DND-41 (cell line): ENCODE measurements at regions not wholly inside any gene's neighbourhood (a gene's known extent, or its start where the extent isn't known, plus 50 kb on each side); places are given as distances from the start of the nearest gene placed in this dataset.
"Not testable (repeated sequence)": the region's sequence is repeated elsewhere in the genome, so short reads cannot be mapped to it uniquely, and the experiment has no call there.

Experiments
- ATAC-seq: fragments of 200-7000 bp; cut with Tn5 transposase; 3 replicates; pipeline ENCODE4 v1.9.1; 2021; ENCODE audit warnings: low read depth; ENCODE audit not compliant: insufficient read depth
- DNase-seq: peaks from one replicate; pipeline ENCODE4 v3.0.0-alpha.2; 2020
- H2AFZ ChIP-seq: 2 replicates; pipeline ENCODE4 v1.6.0; 2012; ENCODE audit warnings: low read depth, low read length
- H3K27ac ChIP-seq: 2 replicates; pipeline ENCODE4 v1.5.1; 2012; ENCODE audit warnings: low read length, inconsistent platforms
- H3K27me3 ChIP-seq: fragments of 200-600 bp; sonication (generic); 2 replicates; pipeline ENCODE4 v1.6.0; 2012; ENCODE audit warnings: low read length, mild to moderate bottlenecking, inconsistent platforms; ENCODE audit not compliant: insufficient read depth, poor library complexity
- H3K36me3 ChIP-seq: 2 replicates; pipeline ENCODE4 v1.5.1; 2012; ENCODE audit warnings: low read length, inconsistent platforms; ENCODE audit not compliant: insufficient read depth
- H3K4me1 ChIP-seq: 2 replicates; pipeline ENCODE4 v1.5.1; 2012; ENCODE audit warnings: mild to moderate bottlenecking, low read length; ENCODE audit not compliant: insufficient read depth
- H3K4me2 ChIP-seq: 2 replicates; pipeline ENCODE4 v1.6.0; 2012; ENCODE audit warnings: mild to moderate bottlenecking, moderate library complexity, low read length, inconsistent platforms; ENCODE audit not compliant: insufficient read depth
- H3K4me3 ChIP-seq, 2 experiments: fragments of 200-600 bp in 1 of 2; shearing (Covaris generic) in 1 of 2; 2 replicates each; pipeline ENCODE4 v1.5.1; 2012 to 2016; ENCODE audit warnings: inconsistent platforms in 2 of 2, low read length in 2 of 2, mild to moderate bottlenecking in 2 of 2, low read depth in 1 of 2, moderate library complexity in 1 of 2
- H3K79me2 ChIP-seq: 2 replicates; pipeline ENCODE4 v1.6.0; 2012; ENCODE audit warnings: low read length, inconsistent platforms; ENCODE audit not compliant: insufficient read depth
- H3K9ac ChIP-seq: 2 replicates; pipeline ENCODE4 v1.6.0; 2012; ENCODE audit warnings: low read depth, mild to moderate bottlenecking, inconsistent platforms, low read length, moderate library complexity
- H3K9me3 ChIP-seq: 2 replicates; pipeline ENCODE4 v1.5.1; 2012; ENCODE audit warnings: low read length, moderate library complexity, mild to moderate bottlenecking, inconsistent platforms; ENCODE audit not compliant: insufficient read depth, severe bottlenecking
- H4K20me1 ChIP-seq: 2 replicates; pipeline ENCODE4 v1.6.0; 2012; ENCODE audit warnings: low read length; ENCODE audit not compliant: insufficient read depth
- CTCF ChIP-seq: IDR thresholded peaks from 2 replicates; pipeline ENCODE4 v1.5.1; 2012; ENCODE audit warnings: borderline replicate concordance, low read length, moderate library complexity, mild to moderate bottlenecking; ENCODE audit not compliant: poor library complexity, severe bottlenecking; ENCODE audit errors: extremely low read depth
- EZH2 ChIP-seq: IDR thresholded peaks from 3 replicates; pipeline ENCODE4 v1.6.1; 2012; ENCODE audit warnings: borderline replicate concordance, low read depth, mild to moderate bottlenecking, moderate library complexity, low read length, inconsistent platforms; ENCODE audit not compliant: severe bottlenecking

- no peak overlapping the region for H3K4me2 ChIP-seq
- ATAC-seq: no peak
- no peaks in the 10 kb centered on the region for H4K20me1 ChIP-seq
- H3K9ac ChIP-seq: no peak overlapping the region
- H3K27me3 ChIP-seq: no peaks in the 10 kb centered on the region
- H2AFZ ChIP-seq: no peak overlapping the region
- DNase-seq: no peak
- peaks cover 10% of the 10 kb centered on the region for H3K4me1 ChIP-seq
- H3K9me3 ChIP-seq: no peaks in the 10 kb centered on the region
- H3K27ac ChIP-seq: no peak overlapping the region
- H3K36me3 ChIP-seq: no peaks in the 10 kb centered on the region
- TF ChIP-seq CTCF (no peak), EZH2 (no peak)
- H3K4me3 ChIP-seq: no peak overlapping the region
- no peaks in the 10 kb centered on the region for H3K79me2 ChIP-seq
Observed at GRCh38 chr5:110836851-110837250, 98.0 kb downstream of the SLC25A46 start.

GRCh38 chr5:110838357-110838756 lies 99.5 kb downstream of the SLC25A46 start:
- ATAC-seq, H3K79me2 ChIP-seq, H4K20me1 ChIP-seq, H3K9ac ChIP-seq, H3K4me2 ChIP-seq, H2AFZ ChIP-seq, H3K4me3 ChIP-seq, H3K36me3 ChIP-seq, H3K27me3 ChIP-seq, H3K27ac ChIP-seq, H3K9me3 ChIP-seq, DNase-seq: not testable (repeated sequence)
- peaks cover 10% of the 10 kb centered on the region for H3K4me1 ChIP-seq

GRCh38 chr5:110838961-110839360 lies 100.2 kb downstream of the SLC25A46 start:
- no peaks in the 10 kb centered on the region for H3K9me3 ChIP-seq
- H3K9ac ChIP-seq: no peak overlapping the region
- DNase-seq (no peak), ATAC-seq (no peak)
- H4K20me1 ChIP-seq: no peaks in the 10 kb centered on the region
- H3K4me2 ChIP-seq: no peak overlapping the region
- no peaks in the 10 kb centered on the region for H3K27me3 ChIP-seq
- H3K4me3 ChIP-seq: no peak overlapping the region
- no peak overlapping the region for H3K27ac ChIP-seq
- TF ChIP-seq CTCF (no peak), EZH2 (no peak)
- H3K36me3 ChIP-seq: no peaks in the 10 kb centered on the region
- no peak overlapping the region for H2AFZ ChIP-seq
- no peaks in the 10 kb centered on the region for H3K79me2 ChIP-seq
- H3K4me1 ChIP-seq: peaks cover 10% of the 10 kb centered on the region

GRCh38 chr5:110840347-110840960 lies 101.6 kb downstream of the SLC25A46 start:
- no peaks in the 10 kb centered on the region for H4K20me1 ChIP-seq
- TF ChIP-seq EZH2 (no peak), CTCF (no peak)
- H3K27me3 ChIP-seq: no peaks in the 10 kb centered on the region
- H3K36me3 ChIP-seq: no peaks in the 10 kb centered on the region
- no peaks in the 10 kb centered on the region for H3K79me2 ChIP-seq
- no peak overlapping the region for H3K4me2 ChIP-seq
- ATAC-seq: peak; percentile 49; the same call in 1 of the 3 replicates
- no peak overlapping the region for H2AFZ ChIP-seq
- no peak overlapping the region for H3K9ac ChIP-seq
- no peaks in the 10 kb centered on the region for H3K4me1 ChIP-seq
- no peak overlapping the region for H3K4me3 ChIP-seq
- H3K9me3 ChIP-seq: no peaks in the 10 kb centered on the region
- no peak for DNase-seq
- no peak overlapping the region for H3K27ac ChIP-seq
